Left ventricle myocardium superior (tissue), 1 donor: ENCODE measurements at regions not wholly inside any gene's neighbourhood (a gene's known extent, or its start where the extent isn't known, plus 50 kb on each side); places are given as distances from the start of the nearest gene placed in this dataset.
"Not testable (repeated sequence)": the region's sequence is repeated elsewhere in the genome, so short reads cannot be mapped to it uniquely, and the experiment has no call there.

Experiments used
- ATAC-seq: fragments of 200-7000 bp; cut with Tn5 transposase; one replicate; pipeline ENCODE4 v1.9.1; 2020; ENCODE audit warnings: mild to moderate bottlenecking, moderate library complexity
- DNase-seq: peaks from one replicate; pipeline ENCODE4 v3.0.0-alpha.2; 2020
- intact Hi-C: fragments of 100-400 bp; cut with micrococcal nuclease; formaldehyde crosslinking; loops from one replicate; pipeline ENCODE4 v1.11.0; 2022
- donor health status: DM: no; HTN: yes; CAD: no; lungs with severe emphysema.

DNA sequence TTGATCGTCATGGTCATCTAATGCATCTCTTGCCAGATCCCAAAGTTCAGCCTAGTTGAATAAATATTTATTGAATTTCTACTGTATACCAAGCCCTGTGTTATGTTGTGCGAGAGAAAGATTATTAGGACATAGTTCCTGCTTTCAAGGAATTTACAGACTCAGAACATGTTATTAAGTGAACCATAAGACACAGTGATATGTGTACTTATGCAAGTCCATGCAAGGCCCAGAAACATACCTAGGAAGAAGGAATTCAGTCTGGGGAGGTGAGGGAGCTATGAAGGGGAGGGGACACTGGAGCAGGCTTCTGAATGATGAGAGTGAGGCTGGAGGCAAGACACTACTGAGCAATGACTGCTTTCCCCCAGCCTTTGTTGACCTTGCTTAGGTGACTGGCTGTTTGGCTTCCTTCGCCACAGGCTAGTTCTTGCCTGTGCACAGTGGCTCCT is 81.4 kb downstream of the ACAA2 start:
- ATAC-seq (no peak), DNase-seq (no peak)
- intact Hi-C loops: no loop called here

DNA sequence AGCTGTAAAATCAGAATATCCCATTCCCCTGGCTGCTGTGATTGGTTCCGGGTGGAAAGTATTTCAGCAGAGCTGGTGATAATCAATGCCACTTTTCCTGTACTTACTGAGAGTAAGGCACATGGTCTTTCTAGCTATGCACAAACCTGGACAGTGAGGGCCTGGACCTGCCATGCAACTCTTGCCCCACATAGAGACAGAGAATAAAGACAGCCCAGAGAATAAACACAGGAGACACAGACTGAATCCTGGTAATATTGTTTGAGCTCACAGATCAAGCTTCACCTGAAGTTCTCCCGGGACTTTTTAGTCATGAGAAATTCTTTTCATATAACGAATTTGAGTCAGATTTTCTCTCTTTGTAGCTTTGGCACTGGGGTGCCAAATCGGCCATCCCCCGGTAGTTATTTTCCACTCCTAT is 81.9 kb downstream of the ACAA2 start:
- intact Hi-C loops: no loop called here
- ATAC-seq (no peak), DNase-seq (no peak)

DNA sequence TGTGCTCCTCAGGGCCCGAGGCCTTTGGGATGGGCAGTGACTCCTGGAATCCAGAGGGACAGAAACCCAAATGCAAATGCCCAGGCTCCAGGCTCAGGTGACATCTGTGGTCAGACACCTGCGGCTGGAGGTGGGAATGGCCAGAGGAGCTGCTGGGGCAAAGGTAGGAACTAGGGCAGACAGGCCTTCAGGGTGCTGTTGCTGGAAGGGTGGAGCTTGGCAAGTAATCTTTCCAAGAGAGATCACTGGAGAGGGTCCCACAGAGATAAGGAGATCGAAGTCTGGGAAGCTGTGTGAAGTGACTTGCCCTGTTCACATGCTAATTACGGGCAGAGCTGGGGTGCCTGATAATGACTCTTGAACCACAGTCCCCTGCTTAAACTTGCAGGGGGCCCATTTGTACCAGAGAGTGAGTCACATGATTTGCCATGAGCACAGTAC is 82.4 kb downstream of the ACAA2 start:
- intact Hi-C loops: no loop called here
- ATAC-seq: no peak

DNA sequence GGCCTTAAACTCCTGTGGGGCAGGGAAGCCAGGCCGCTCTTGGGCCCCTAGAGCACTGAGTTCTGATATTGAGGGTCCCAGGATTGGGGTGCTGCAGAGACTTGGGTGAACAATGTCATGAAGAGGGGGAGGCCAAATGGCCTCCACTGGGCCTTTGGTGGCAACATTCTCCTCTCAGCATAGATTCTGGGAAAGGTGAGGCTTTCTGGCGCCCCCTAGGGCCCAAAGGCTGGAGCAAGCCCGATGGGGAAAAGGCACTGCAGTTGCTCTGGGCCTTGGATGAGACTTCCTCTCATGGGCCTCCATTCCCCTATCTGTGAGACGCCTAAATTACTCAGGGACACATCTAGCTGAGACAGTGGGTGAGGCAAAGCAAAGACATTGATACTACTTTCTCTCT is 84.8 kb downstream of the ACAA2 start:
- no peak for ATAC-seq
- intact Hi-C loops: no loop called here
- peak; percentile 51 for DNase-seq

More for the DNA sequence above, 82.4 kb downstream of the ACAA2 start:
- DNase-seq: no peak

DNA sequence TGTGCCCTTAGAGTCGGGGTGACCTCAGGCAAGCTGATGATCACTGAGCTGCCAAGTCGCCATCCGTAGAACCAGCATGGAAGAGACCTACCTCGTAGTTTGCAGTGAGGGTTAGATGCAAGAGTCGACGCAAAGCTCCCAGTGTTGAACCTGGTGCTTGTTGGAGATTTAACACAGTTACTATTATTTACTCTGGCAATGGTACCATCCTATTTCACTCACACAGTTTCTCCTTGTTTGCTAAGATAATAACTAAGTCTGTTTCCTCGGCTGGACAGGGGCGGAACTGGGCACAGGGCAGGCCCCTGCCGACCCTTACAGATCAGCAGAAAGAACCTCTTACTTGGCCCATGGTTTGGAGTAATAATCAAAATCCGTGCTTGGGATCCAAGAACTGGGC is 85.5 kb downstream of the ACAA2 start:
- no peak for ATAC-seq
- DNase-seq: no peak
- intact Hi-C loops: no loop called here

DNA sequence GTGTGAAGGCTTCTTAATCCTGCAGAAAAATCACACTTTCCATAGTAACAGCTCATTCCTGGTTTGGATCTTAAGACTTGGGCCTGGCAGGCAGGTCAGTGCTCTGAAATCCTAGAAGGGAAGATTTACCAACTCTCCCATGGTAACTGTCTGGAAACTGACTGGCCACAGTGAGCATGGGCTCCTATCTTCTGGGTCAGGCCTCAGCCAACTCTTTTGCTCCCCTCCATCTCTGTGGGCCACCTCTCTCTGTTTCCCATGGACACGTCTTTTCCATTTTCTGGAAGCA is 86.7 kb downstream of the ACAA2 start:
- DNase-seq: no peak
- ATAC-seq: no peak
- intact Hi-C loops: no loop called here

DNA sequence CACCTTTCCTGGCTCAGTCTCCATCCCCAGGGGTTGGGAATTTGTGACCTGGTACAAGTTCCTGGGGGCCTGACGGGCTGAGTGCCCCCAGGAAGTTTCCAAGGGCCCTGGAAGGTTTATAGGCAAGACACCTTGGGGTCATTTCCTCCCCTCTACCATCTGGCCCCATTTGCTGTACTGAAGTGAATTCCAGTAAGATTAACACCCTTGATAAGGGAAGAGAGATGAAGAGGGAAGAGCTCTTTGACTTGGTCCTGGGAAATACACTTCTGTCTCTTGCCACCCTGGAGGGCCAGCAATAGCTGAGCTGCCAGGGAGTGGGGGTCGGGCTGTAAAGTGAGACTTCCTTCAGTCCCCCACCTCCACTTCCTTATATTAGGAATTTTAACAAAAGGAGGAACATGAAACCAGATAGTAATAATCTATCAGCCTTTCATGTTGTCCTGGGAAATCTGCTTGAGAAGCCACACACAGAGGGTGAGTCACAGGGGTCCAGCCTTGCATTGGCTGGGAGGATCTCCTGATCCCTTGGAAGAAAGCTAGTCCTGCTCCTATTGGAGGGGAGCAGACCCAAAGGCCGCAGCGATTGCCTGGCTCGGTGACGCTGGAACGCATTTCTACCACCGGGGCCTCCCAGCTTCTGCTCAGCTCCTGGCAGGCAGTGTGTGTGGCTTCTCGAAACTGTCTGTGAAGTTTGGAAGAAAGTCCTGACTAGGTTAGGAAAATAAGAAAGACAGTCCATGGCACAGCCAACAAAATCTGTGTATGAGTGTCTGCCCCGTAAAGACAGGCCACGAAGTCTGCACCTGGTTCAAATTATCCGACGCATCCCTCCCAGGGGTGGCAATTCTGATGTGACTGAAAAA is 87.3 kb downstream of the ACAA2 start:
- intact Hi-C loops: no loop called here
- ATAC-seq: peak; percentile 66
- DNase-seq: peak; percentile 75

DNA sequence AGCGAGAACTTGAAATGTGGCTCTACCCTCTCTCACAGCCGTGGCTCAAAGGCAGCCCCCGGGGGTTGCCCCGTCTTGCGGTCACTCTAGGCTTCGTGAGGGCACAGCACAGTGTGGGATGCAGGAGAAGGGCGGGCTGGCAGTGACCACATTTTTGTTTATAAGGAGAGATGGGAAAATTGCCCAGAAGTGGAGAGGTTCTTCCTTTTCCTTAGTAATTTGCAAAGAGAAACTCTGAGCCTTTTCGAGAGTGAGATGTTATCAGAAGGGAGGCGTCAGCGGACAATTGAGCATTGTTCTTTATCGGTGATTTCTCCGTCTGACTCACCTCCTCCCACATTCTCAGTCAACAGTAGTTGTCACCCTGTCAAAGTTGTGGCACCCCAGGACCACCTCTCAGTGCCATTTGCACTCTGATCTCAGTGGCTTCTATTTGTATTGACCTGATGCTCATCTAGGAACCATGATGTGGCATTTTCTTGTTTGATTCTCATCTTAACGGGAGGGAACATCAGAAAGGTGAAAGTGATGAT is 89.6 kb downstream of the ACAA2 start:
- ATAC-seq (no peak), DNase-seq (no peak)
- intact Hi-C loops: no loop called here

DNA sequence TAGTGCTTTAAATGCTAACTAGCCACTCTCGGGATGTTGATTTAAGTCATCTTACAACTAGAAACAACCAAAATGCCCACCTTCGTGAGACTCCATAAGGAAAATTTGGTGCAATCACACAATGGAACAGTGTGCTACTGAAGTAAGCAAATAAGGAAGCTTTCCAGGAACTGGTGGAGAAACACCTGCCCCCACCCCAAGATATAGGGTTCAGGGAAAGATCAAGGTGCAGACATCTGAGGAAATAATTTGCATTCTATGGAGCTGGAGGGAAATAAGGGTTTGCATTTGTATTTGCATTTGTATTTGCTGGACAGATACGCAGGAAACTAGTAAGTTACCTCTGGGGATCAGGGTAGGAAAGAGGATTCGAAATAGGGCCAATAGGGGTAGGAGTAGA is 90.9 kb downstream of the ACAA2 start:
- DNase-seq: no peak
- no peak for ATAC-seq
- intact Hi-C loops: no loop called here

DNA sequence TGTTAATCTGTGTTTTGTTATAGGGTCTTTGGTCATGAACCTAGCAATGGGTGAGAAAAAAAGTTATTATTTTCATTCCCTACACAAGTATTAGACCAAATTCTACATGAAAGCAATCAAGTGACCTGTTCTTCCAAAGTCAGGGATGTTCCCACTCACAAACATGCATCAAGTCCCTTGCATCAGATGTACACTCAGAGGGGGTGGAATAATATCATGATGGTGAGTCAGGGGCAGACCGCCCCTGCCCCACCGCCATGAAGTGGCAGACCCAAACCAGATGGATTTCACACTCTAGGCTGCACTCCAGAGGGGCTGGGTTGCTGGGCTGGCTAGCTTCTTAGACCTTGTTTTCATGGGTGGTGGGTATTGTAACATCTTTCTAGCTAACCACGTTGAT is 91.4 kb downstream of the ACAA2 start:
- no peak for ATAC-seq
- intact Hi-C loops: no loop called here

DNA sequence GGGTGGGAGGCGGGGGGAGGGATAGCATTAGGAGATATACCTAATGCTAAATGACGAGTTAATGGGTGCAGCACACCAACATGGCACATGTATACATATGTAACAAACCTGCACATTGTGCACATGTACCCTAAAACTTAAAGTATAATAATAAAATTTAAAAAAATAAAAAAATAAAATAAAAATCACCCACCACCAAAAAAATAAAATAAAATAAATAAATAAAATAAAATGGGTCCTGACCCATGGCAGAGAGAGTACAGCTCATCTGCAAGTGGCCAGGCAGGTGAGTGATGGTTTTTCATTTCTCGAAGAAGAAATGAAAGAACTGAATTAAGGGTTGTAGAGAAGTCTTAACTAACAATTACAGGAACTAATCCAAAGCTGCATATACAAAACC is 92.4 kb downstream of the ACAA2 start:
- intact Hi-C loops, DNase-seq, ATAC-seq: not testable (repeated sequence)

More for the DNA sequence above, 91.4 kb downstream of the ACAA2 start:
- no peak for DNase-seq

DNA sequence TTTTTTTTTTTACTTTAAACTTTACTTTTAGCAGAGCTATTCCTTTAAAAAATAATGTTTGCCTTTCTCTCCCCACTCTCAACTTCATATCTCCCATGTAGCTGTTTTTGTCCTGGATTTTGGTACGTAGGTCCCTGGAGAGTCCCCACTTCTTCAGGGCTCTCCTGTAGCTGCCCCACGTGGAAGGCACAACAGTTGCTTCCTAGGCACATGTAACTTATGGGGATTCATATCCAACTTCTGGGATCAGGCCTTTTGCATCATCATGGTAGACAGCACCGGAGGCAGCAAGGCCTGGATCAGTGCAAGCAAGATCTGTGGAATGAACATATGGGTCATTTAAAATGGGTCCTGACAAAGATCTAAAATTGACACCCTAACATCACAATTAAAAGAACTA is 95.7 kb downstream of the ACAA2 start:
- no peak for ATAC-seq
- intact Hi-C loops: no loop called here
- DNase-seq: no peak

DNA sequence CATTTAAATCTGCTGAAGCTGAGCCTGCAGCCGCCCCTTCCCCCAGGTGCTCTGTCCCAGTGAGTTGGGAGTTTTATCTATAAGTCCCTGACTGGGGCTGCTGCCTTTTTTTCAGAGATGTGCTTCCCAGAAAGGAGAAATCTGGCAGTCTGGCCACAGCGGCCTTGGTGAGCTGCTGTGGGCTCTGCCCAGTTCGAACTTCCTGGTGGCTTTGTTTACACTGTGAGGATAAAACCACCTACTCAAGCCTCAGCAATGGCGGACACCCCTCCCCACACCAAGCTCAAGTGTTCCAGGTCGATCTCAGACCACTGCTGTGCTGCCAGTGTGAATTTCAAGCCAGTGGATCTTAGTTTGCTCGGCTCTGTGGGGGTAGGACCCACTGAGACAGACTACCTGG is 97.3 kb downstream of the ACAA2 start:
- DNase-seq: no peak
- no peak for ATAC-seq
- intact Hi-C loops: no loop called here

DNA sequence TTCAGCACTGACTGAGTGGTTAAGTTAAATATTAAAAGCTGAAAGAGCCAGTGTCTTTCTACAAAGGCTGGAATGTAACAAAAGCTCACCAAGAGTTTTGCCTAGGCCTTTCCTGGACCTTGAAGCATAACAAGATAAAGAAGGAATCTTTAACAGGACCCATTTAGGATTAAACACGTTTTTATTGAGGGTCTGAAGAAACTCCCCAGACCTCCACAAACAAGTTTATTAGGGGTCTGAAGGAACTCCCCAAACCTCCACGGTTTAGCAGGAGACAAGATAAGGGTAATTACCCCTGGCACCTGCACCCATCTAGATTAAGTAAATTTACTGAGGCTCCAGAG is 104.0 kb downstream of the ACAA2 start:
- DNase-seq (no peak), ATAC-seq (no peak)
- intact Hi-C loops: no loop called here

DNA sequence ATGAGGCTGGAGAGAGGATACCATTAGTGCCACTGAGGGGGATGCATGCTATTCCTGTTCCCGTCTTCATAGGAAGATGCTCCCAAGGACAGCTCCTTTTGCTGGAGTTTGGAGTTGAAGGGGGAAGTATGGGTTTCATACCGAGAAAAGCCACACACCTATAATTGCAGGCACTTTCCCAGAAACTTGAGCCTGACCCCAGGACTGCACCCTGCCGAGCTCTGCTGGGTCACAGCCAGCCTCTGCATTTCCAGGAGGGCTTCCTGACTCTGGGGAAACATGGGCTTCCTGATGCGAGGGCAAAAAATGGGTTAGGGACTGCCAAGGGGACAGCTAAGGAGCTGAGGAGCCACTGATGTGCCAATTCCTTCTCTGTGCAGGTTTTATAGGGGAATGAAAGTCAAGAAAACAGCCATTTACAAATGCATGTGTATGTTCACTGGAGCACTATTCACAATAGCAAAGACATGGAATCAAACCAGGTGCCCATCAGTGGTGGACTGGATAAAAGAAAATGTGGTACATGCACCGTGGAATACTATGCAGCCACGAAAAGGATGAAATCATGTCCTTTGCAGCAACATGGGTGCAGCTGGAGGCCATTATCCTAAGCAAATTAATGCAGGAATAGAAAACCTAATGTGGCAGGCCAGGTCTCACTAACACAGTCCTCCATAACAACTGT is 104.5 kb downstream of the ACAA2 start:
- intact Hi-C loops: no loop called here
- ATAC-seq: no peak
- DNase-seq: no peak

DNA sequence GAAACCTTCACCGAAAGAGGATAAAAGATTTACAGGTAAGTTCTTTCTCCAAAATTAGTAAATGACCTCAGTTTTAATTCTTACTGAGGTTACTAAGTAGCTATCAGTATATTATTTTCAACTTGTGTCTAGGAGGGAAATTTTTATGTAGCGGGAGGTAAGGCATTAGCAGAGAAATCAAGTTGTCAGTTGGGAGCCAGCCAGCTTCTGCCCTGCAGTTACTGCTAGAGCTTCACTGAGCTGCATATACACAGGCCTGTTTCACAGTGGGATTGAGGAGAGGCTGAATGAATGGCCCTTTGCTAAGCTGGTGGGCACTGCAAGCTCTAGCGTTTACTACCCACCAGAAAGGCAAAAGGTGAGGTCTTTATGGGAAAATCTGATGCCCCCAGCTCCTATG is 105.7 kb downstream of the ACAA2 start:
- ATAC-seq (no peak), DNase-seq (no peak)
- intact Hi-C loops: no loop called here

DNA sequence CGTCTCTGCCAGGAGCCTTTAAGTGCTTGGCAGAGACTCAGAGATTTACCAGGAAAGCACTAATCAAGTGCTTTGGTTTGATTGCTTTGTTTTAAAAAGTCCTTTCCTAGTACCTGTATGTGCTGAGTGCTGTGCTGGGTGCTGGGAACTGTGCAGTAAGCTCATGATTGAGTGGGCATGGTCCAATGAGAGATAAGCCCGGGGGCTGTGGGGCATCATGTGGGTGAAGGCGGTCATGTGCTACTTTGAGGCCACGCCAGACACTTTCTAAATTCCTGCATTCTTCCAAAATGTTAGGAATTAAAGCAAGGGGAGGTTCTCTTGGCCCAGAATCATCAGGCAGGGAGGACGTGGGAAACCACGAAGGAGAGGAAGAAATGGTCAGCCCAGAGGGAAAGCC is 109.0 kb downstream of the ACAA2 start:
- DNase-seq (no peak), ATAC-seq (peak; percentile 37)
- intact Hi-C loops: no loop called here

DNA sequence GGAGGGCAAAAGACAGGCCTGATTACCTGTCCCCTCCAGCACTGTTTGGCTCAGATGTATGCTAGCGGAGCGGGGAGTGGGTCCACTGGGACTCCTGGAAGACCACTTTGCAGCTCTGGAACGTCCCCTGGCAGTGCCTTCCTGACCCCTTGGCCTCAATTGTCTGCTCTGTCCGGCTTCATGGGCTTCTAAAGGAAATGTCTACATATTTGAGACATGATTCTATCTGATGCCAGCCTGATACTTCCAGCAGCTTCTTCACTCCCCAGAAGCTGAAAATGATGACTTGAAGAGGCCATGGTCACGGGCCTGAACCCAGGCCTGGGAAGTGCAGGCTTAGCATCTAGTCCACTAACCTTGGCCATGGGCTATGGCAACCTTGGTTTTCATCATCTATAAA is 112.1 kb downstream of the ACAA2 start:
- no peak for DNase-seq
- intact Hi-C loops: no loop called here
- no peak for ATAC-seq

DNA sequence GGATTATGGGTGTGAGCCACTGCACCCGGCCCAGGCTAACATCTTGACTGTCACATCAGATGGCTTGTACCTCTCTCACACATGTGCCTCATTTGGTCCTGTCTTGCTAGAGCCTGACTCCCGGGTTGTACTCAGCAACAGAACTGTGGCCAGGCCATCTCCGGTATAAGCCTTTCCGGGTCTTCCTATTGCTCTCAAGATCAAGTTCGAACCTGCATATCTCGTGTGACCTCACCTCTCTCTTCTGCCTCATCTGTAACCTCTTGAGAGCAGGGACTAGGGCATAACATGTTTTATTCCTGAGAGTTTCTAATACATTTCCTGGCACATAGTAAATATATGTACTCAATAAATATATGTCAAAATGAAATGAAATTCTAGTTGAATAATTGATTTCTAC is 114.0 kb downstream of the ACAA2 start:
- ATAC-seq (no peak), DNase-seq (no peak)
- intact Hi-C loops: no loop called here

DNA sequence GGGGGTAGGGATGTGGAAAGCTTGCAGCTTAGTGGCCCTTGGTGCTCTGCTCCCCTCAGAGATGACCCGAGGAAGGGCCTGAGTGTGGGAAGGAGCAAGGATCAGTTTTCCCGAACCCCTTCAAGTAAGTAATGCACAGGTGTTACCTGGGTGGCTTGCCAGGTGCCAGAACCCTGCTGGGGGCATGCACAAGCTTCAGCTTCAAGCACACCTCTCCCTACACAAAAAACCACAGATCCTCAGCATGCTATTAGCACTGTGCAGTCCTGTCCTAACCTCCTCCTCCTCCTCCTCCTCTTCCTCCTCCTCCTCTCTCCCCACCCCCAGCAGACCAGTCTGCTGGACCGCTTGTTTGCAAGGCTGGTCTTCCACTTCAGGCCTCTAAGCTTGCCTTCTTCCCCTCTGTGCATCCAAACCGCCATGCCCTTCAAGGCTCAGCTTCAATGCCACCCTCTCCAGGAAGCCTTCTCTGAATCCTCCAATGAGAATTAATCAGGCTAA is 114.8 kb downstream of the ACAA2 start:
- intact Hi-C loops: no loop called here

More for the DNA sequence above, 114.8 kb downstream of the ACAA2 start:
- ATAC-seq (no peak), DNase-seq (no peak)
